ENCODE measurements at regions not wholly inside any gene's neighbourhood (a gene's known extent, or its start where the extent isn't known, plus 50 kb on each side); places are given as distances from the start of the nearest gene placed in this dataset.
"Not testable (repeated sequence)": the region's sequence is repeated elsewhere in the genome, so short reads cannot be mapped to it uniquely, and the experiment has no call there.

DNA sequence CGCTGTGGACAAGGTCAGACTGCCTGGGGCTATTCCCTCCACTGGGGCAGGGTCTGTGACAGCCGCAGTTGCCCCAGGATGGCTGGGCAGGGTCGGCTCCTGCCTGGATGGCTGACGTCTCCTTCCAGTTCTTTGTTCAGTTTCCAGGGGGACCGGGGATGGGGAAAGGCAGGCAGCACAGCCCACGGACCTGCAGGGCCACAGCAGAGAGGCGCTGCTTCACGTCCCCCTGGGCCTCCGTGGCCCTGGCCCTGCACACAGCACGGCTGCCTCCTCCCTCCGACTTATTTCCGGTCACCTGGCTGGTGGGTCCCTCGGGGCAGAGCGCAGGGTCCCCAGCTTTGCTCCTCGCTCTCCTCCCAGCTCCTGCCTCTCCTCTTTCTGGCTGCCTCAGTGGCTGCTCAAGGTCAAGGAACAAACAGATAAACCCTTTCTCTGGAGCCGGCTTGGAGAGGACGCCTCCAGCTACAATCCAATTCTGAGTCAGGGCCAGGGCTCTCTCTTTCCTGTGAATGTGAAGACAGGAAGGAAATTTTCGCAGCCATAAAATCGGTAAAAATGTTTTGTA is 169.7 kb downstream of the C9orf50 start:
- H3K36me3 ChIP-seq = no peaks in the 10 kb centered on the region
- peak overlapping the region; percentile 33 to 68 (median 64) for H3K27ac ChIP-seq
- no peaks in the 10 kb centered on the region for H3K27me3 ChIP-seq
- H3K4me1 ChIP-seq = peaks cover 0 to 20% (median 15%) of the 10 kb centered on the region in 4 donors
- H3K4me3 ChIP-seq = no peak overlapping the region
- no peaks in the 10 kb centered on the region for H3K9me3 ChIP-seq
- intact Hi-C loops (cut with DNase I) = no loop called here
- TF ChIP-seq, protein P1, sequence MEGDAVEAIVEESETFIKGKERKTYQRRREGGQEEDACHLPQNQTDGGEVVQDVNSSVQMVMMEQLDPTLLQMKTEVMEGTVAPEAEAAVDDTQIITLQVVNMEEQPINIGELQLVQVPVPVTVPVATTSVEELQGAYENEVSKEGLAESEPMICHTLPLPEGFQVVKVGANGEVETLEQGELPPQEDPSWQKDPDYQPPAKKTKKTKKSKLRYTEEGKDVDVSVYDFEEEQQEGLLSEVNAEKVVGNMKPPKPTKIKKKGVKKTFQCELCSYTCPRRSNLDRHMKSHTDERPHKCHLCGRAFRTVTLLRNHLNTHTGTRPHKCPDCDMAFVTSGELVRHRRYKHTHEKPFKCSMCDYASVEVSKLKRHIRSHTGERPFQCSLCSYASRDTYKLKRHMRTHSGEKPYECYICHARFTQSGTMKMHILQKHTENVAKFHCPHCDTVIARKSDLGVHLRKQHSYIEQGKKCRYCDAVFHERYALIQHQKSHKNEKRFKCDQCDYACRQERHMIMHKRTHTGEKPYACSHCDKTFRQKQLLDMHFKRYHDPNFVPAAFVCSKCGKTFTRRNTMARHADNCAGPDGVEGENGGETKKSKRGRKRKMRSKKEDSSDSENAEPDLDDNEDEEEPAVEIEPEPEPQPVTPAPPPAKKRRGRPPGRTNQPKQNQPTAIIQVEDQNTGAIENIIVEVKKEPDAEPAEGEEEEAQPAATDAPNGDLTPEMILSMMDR (IDR thresholded peaks at IDR 0.05) = no peak
- TF ChIP-seq EP300 (IDR thresholded peaks at IDR 0.05) = no peak
- no peak for TF ChIP-seq POLR2AphosphoS5 (IDR thresholded peaks at IDR 0.05)
- TF ChIP-seq POLR2A (IDR thresholded peaks at IDR 0.05) = no peak
- peak; percentile 73 for DNase-seq
- WGBS, 2 donors = 70 to 83% methylated on average over 19 of the region's 19 CpGs

- no peaks in the 10 kb centered on the region for H3K9me3 ChIP-seq
- H3K4me3 ChIP-seq = no peak overlapping the region
- no peaks in the 10 kb centered on the region for H3K36me3 ChIP-seq
- 92 to 94% methylated on average over 16 of the region's 16 CpGs for WGBS, 2 donors
- peaks cover 0 to 13% (median 12%) of the 10 kb centered on the region in 4 donors for H3K4me1 ChIP-seq
- DNase-seq = no peak
- no peaks in the 10 kb centered on the region for H3K27me3 ChIP-seq
- TF ChIP-seq POLR2AphosphoS5 (IDR thresholded peaks at IDR 0.05) (no peak), POLR2A (IDR thresholded peaks at IDR 0.05) (no peak), EP300 (IDR thresholded peaks at IDR 0.05) (no peak)
- TF ChIP-seq, protein P1 (IDR thresholded peaks at IDR 0.05) = no peak
- H3K27ac ChIP-seq = no peak overlapping the region
- intact Hi-C loops (cut with DNase I) = no loop called here
Observed at GRCh38 chr9:129449066-129449465, 171.8 kb downstream of the C9orf50 start.

DNA sequence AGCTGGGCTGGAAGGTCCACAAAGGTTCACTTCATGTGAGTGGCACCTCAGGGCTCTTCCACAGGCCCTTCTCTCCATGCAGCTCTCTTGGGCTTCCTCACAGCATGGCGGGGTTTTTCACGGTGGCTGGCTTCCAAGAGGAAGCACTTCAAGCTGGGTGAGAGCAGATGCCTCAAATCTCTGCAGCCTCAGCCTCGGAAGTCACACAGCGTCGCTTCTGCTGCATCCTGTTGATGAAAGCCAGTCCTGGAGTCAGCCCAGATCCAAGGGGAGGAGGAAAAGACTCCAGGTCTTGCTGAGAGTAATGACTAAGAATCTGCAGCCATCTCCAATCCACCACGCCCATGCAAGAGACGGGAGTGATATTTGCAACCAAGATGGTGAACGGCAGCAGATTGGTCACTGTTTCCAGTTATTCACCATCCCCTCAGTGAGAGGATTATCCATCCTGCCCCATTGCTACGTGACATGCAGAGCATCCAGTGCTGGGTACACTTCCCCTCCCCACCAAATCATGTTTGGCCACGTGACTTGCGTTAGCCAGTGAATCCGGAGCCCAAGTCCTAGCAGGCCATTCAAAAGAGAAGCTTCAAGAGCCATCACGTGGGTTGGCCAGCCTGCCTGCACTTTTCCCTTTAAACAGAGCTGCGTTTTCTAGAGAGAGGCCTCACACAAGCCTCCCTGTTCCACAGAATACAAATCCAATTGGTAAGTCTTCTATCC is 173.9 kb downstream of the C9orf50 start:
- Histone ChIP-seq H3K9me3 (no peaks in the 10 kb centered on the region), H3K27ac (no peak overlapping the region), H3K4me3 (no peak overlapping the region), H3K36me3 (no peaks in the 10 kb centered on the region), H3K27me3 (no peaks in the 10 kb centered on the region), H3K4me1 (peaks cover 0 to 11% (median 11%) of the 10 kb centered on the region in 4 donors)
- 71 to 86% methylated on average over 14 of the region's 14 CpGs for WGBS, 2 donors
- DNase-seq = no peak
- intact Hi-C loops (cut with DNase I) = no loop called here
- TF ChIP-seq, protein P1 (IDR thresholded peaks at IDR 0.05) = no peak
- TF ChIP-seq POLR2A (IDR thresholded peaks at IDR 0.05) = no peak
- TF ChIP-seq POLR2AphosphoS5 (IDR thresholded peaks at IDR 0.05) = no peak
- TF ChIP-seq EP300 (IDR thresholded peaks at IDR 0.05) = no peak

- 85 to 92% methylated on average over 10 of the region's 10 CpGs for WGBS, 2 donors
- intact Hi-C loops (cut with DNase I) = no loop called here
- TF ChIP-seq, protein P1 (IDR thresholded peaks at IDR 0.05) = no peak
- no peak for TF ChIP-seq POLR2AphosphoS5 (IDR thresholded peaks at IDR 0.05)
- no peak for TF ChIP-seq EP300 (IDR thresholded peaks at IDR 0.05)
- no peak for TF ChIP-seq POLR2A (IDR thresholded peaks at IDR 0.05)
- no peak overlapping the region for H3K27ac ChIP-seq
- H3K9me3 ChIP-seq = no peaks in the 10 kb centered on the region
- no peaks in the 10 kb centered on the region for H3K27me3 ChIP-seq
- H3K4me1 ChIP-seq = peaks cover 0 to under 1% (median 0%) of the 10 kb centered on the region in 4 donors
- DNase-seq = no peak
- H3K4me3 ChIP-seq = no peak overlapping the region
- no peaks in the 10 kb centered on the region for H3K36me3 ChIP-seq
Observed at GRCh38 chr9:129445794-129446306, 175.1 kb downstream of the C9orf50 start.

GRCh38 chr9:129443515-129444164 is 177.3 kb downstream of the C9orf50 start:
- DNase-seq; H3K4me1 ChIP-seq; H3K4me3 ChIP-seq; intact Hi-C loops (cut with DNase I); H3K27me3 ChIP-seq; H3K27ac ChIP-seq; H3K36me3 ChIP-seq; H3K9me3 ChIP-seq: not testable (repeated sequence)
- WGBS, 2 donors = 66 to 83% methylated on average over 8 of the region's 8 CpGs
